Stimulated activated CD4-positive, alpha-beta T cell treated with anti-CD3 and anti-CD28 coated beads, Interleukin-4, amount 100 ng/mL, for 48 hours (primary cell): ENCODE measurements at regions not wholly inside any gene's neighbourhood (a gene's known extent, or its start where the extent isn't known, plus 50 kb on each side); places are given as distances from the start of the nearest gene placed in this dataset.
"Not testable (repeated sequence)": the region's sequence is repeated elsewhere in the genome, so short reads cannot be mapped to it uniquely, and the experiment has no call there.

Experiments used
- DNase-seq, 2 donors: peaks; one replicate each; pipeline ENCODE4 v3.0.0-alpha.2; 2020; ENCODE audit warnings: low read depth in 2 of 2

DNA sequence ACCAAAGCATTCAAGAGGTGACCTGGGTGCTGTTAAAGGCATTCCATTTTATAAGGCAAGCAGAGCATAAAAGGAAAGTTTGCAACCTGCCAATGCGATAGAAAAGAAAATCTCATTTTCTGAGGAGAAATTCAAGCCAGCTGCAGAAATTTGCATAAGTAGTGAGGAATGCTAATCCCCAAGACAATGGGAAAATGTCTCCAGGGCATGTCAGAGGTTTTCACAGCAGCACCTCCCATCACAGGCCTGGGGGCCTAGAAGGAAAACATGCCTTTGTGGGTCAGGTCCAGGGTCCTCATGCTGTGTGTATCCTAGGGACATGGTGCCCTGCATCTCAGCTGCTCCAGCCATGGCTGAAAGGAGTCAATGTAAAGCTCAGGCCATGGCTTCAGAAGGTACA lies 775.8 kb downstream of the IGSF11 start:
- DNase-seq: not testable (repeated sequence)

- DNase-seq: no peak
Measured at GRCh38 chr3:118262800-118263402, 771.7 kb downstream of the IGSF11 start.

GRCh38 chr3:118267588-118267987 lies 767.1 kb downstream of the IGSF11 start:
- no peak for DNase-seq

DNA sequence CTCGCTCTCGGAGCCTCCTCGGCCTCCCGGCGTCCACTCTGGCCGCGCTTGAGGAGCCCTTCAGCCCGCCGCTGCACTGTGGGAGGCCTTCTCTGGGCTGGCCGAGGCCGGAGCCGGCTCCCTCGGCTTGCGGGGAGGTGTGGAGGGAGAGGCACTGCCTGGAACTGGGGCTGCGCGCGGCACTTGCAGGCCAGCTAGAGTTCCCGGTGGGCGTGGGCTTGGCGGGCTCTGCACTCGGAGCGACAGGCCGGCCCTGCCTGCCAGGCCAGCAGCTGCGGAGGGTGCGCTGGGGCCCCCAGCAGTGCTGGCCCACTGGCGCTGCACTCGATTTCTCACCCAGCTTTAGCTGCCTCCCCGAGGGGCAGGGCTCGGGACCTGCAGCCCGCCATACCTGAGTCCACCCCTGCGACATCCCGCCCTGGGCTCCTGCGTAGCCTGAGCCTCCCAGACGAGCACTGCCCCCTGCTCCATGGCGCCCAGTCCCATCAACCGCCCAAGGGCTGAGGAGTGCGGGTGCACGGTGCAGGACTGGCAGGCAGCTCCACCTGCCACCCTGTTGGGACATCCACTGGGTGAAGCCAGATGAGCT lies 765.0 kb downstream of the IGSF11 start:
- DNase-seq: no peak

DNA sequence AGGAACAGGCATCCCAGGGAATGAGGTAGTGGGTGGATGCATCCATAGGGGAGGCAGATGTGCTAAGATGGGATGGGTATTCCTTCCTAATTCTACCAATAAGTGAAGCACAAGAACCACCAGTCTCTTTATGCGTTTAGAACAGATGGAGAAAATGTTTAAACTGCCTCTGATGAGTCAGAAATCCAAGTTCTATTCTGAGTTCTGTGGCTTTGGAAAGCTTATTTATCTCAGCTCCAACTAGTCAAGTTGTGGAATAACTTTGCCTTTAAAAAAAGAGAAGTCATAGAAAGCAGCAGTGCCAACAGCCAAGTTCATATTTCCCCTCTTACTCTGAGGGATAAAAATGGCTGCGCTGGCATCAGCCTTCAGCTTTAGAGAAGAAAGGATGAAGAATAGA lies 761.7 kb downstream of the IGSF11 start:
- no peak for DNase-seq

- no peak for DNase-seq
Measured at GRCh38 chr3:118277814-118278213, 756.8 kb downstream of the IGSF11 start.

DNA sequence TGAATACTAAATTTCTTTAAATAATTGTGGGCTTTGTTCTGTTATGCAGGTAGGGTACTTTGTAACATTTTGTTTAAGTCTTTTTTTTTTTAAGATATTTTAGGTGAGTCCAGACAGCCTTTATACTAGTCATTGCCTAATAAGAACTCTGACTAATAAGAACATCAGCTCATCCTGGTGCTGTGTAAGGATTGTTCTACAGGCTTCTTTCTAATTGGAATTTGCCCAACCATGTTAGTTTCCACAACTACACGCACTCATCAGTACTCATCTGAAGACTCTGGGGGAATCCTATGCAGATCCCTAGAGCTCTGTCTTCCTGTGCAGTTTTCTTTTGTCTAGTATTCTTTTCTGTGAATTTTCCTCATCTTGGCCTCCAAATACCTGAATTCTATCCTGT lies 741.8 kb downstream of the IGSF11 start:
- no peak for DNase-seq

DNA sequence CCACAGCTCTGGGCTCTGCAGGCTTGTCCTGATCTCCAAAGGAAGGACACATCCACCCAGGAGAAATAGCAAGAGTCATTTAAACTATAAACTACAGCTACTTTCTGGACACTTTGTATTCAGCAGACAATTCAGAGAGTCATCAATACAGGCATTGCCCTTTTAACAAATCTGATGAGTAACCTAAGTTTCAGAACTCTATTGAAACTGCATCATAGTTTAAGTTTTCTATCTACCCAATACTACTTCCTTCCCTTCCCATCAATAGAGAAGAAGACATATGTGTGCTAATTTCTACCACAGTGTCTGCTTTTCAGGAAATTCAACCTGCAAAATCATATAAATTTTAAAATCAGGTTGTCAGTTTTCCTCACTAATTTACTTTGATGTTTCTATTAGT lies 736.5 kb downstream of the IGSF11 start:
- DNase-seq: no peak

GRCh38 chr3:118304557-118304956 lies 730.1 kb downstream of the IGSF11 start:
- DNase-seq: no peak

DNA sequence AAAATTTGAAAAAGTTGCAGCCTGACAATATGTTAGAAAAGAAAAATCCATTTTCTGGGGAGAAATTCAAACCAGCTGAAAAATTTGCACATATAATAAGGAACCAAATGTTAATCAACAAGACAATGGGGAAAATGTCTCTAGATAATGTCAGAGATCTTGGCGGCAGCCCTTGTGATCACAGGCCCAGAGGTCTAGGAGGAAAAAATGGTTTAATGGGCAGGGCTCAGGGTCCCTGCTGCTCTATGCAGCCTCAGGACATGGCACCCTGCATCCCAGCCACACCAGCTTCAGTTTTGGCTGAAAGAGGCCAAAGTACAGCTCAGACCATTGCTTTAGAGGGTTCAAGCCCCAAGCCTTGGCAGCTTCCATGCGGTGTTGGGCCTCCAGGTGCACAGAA lies 701.9 kb downstream of the IGSF11 start:
- no peak for DNase-seq

- DNase-seq: no peak
Measured at GRCh38 chr3:118337649-118338048, 697.0 kb downstream of the IGSF11 start.

GRCh38 chr3:118347396-118348168 lies 687.1 kb downstream of the IGSF11 start:
- no peak for DNase-seq

GRCh38 chr3:118348169-118348557 lies 686.5 kb downstream of the IGSF11 start:
- no peak for DNase-seq

DNA sequence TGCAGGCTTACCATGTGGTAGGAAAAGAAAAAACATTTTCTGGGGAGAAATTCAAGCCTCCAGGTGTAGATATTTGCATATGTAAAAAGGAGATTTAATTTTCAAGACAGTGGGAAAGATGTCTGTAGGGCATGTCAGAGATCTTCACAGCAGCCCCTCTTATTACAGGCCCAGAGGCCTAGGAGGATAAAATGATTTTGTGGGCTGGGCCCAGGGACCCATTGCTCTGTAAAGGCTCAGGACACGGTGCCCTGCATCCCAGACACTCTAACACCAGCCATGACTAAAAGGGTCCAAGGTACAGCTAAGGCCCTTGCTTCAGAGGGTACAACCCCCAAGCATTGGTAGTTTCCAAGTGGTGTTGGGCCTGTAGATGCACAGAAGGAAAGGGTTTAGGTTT lies 680.1 kb downstream of the IGSF11 start:
- DNase-seq: no peak

DNA sequence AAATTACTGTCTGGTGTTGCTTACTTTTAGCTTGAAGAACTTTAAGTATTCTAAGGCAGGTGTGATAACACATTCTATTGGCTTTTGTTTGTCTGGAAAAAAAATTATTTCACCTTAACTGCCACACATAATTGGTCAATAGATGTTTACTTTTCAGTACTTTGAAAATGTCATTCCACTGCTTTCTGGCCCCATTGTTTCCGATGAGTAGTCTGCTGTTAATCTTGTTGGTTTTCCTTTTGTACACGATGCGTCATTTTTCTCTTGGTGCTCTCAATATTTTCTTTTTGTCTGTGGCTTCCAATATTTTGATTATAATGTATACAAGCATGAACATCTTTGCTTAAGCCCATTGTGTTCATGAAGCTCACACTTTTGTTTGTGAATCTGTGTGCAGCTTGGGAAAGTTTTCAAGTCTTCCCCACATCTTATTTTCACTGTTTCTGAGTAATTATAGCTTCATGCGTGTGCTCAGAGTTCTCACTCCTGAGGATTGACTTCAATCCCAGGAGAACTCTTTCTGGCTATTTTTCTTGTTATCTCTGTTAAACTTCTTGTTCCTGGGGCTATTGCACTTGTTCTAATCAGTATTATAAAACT lies 664.7 kb downstream of the IGSF11 start:
- DNase-seq: no peak

DNA sequence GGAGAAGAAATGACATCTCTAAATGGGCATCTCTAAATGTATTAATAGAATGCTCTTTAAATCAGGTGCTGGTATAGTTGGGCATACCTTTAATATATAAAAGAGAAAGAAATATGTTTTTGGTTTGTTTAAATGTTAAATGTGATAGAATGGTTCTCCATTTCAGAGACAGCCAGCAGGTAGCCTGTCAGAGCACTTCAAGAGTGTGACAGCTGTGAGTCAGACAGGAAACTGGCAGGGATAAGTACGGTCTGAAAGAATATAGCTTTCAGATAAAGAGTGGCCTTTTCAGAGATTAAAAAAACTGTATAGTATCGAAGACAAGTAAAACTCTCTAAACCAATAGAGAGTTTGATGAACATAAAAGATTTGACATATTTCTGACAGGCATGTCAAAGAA lies 654.1 kb downstream of the IGSF11 start:
- no peak for DNase-seq

DNA sequence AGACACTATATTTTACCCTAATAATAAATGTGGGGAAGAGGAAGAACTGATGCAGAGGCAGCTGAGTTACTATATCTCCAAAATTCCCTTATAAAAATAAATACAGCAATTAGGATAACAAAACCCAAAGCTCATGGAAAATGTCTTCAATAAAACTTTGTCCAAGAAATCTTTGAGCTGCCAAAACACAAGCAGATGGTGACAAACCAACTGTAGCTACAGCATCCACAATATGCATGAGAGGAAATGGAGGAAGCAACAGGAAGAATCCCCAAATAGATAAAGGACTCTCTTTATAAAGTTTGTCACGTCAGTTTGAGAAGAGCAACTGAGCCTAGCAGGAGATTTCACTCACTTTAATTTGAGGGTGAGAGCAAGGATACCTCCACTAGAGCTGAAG lies 638.2 kb downstream of the IGSF11 start:
- no peak for DNase-seq

GRCh38 chr3:118400086-118400485 lies 634.6 kb downstream of the IGSF11 start:
- no peak for DNase-seq

DNA sequence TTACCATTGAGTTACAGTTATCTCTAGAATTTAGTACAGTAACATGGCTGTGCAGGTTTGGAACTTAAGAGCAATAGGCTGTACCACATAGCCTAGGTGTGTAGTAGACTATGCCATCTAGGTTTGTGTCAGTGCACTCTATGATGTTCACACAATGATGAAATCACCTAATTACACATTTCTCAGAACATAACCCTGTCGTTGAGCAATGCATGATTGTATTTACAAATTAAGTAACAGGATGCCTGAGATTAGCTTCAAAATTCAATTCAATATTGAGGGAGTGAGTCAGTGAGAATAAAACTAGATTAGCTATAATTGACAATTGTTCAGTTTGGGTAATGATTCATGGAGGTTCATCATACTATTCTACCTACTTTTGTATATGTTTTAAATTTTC lies 633.8 kb downstream of the IGSF11 start:
- no peak for DNase-seq

- DNase-seq: no peak
Measured at GRCh38 chr3:118401887-118402286, 632.8 kb downstream of the IGSF11 start.

- DNase-seq: no peak
Measured at GRCh38 chr3:118402971-118403370, 631.7 kb downstream of the IGSF11 start.

DNA sequence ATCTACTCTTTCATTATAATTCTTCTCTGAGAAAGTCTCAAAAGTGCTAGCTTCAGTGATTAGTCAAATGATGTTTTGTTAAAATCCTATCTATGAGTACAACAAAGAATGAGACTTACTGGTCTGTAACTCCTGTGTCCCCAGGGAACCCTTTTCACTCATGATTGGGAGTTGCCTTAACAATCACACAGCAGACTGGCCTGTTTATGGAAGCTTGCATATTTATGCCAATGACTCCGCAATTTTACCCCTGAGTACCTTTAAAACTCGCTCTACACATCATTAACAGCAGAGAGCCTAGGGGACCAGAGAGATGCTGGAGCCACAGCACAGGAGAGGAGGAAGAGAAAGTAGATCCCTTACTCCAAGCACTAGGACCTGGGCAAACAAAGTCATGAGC lies 628.1 kb downstream of the IGSF11 start:
- no peak for DNase-seq

- no peak for DNase-seq
Measured at GRCh38 chr3:118408431-118408830, 626.2 kb downstream of the IGSF11 start.
